ENCODE measurements at regions not wholly inside any gene's neighbourhood (a gene's known extent, or its start where the extent isn't known, plus 50 kb on each side); places are given as distances from the start of the nearest gene placed in this dataset.

- no peak for ATAC-seq
- no TSS peak for BruUV-seq (replicated peaks)
Observed at GRCh38 chr6:85111481-85112011, 338.3 kb upstream of the NT5E start.

GRCh38 chr6:85110943-85111342 is 338.9 kb upstream of the NT5E start:
- ChIA-PET POLR2A (no interaction called here), CTCF (no interaction called here)
- intact Hi-C loops (cut with micrococcal nuclease; ENCODE audit: unreplicated experiment), result no loop called here
- Histone ChIP-seq H3K9me3 (ENCODE audit: control insufficient read depth, insufficient read depth, low read depth, low read length) (no peaks in the 10 kb centered on the region), H3K4me3 (ENCODE audit: low read depth in 2 of 2, low read length in 2 of 2) (no peak overlapping the region), H3K4me1 (ENCODE audit: control insufficient read depth, insufficient read depth, low read length) (no peaks in the 10 kb centered on the region), H3K36me3 (ENCODE audit: control insufficient read depth, insufficient read depth, low read length) (no peaks in the 10 kb centered on the region), H3K27ac (ENCODE audit: low read length) (no peak overlapping the region), H3K27me3 (ENCODE audit: control insufficient read depth, insufficient read depth, low read length) (no peaks in the 10 kb centered on the region)
- no TSS peak for BruUV-seq (replicated peaks)
- TF ChIP-seq REST (IDR thresholded peaks at IDR 0.05; ENCODE audit: insufficient read depth in 1 of 2, low read depth in 2 of 2, low read length in 1 of 2), result no peak
- TF ChIP-seq CTCF (IDR thresholded peaks at IDR 0.05), result no peak
- TF ChIP-seq SIN3A (IDR thresholded peaks at IDR 0.05; ENCODE audit: borderline replicate concordance, insufficient read depth, low read depth, low read length), result no peak
- in situ Hi-C loops (cut with HindIII; ENCODE audit: low pct_unique_long_range_greater_than_20kb, low sequenced_read_pairs), result no loop called here
- DNase-seq (ENCODE audit: low read depth, low spot score) (no peak), ATAC-seq (no peak)

More at GRCh38 chr6:85111481-85112011, 338.3 kb upstream of the NT5E start:
- CTCF ChIA-PET, result no interaction called here
- no peak for DNase-seq (ENCODE audit: low read depth, low spot score)
- intact Hi-C loops (cut with micrococcal nuclease; ENCODE audit: unreplicated experiment), result no loop called here
- no peaks in the 10 kb centered on the region for H3K36me3 ChIP-seq (ENCODE audit: control insufficient read depth, insufficient read depth, low read length)
- H3K27ac ChIP-seq (ENCODE audit: low read length), result no peak overlapping the region
- H3K27me3 ChIP-seq (ENCODE audit: control insufficient read depth, insufficient read depth, low read length), result no peaks in the 10 kb centered on the region
- no peaks in the 10 kb centered on the region for H3K9me3 ChIP-seq (ENCODE audit: control insufficient read depth, insufficient read depth, low read depth, low read length)
- in situ Hi-C loops (cut with HindIII; ENCODE audit: low pct_unique_long_range_greater_than_20kb, low sequenced_read_pairs), result no loop called here
- H3K4me1 ChIP-seq (ENCODE audit: control insufficient read depth, insufficient read depth, low read length), result no peaks in the 10 kb centered on the region
- no peak overlapping the region for H3K4me3 ChIP-seq (ENCODE audit: low read depth in 2 of 2, low read length in 2 of 2)
- POLR2A ChIA-PET, result no interaction called here
- no peak for TF ChIP-seq TCF7L2 (IDR thresholded peaks at IDR 0.05; ENCODE audit: low read depth, low read length)
- no peak for TF ChIP-seq POLR2AphosphoS5 (IDR thresholded peaks at IDR 0.05; ENCODE audit: low read depth, low read length)

GRCh38 chr6:85107701-85108100 is 342.2 kb upstream of the NT5E start:
- Histone ChIP-seq H3K36me3 (ENCODE audit: control insufficient read depth, insufficient read depth, low read length) (no peaks in the 10 kb centered on the region), H3K27ac (ENCODE audit: low read length) (no peak overlapping the region), H3K4me1 (ENCODE audit: control insufficient read depth, insufficient read depth, low read length) (no peaks in the 10 kb centered on the region), H3K27me3 (ENCODE audit: control insufficient read depth, insufficient read depth, low read length) (no peaks in the 10 kb centered on the region), H3K9me3 (ENCODE audit: control insufficient read depth, insufficient read depth, low read depth, low read length) (no peaks in the 10 kb centered on the region), H3K4me3 (ENCODE audit: low read depth in 2 of 2, low read length in 2 of 2) (no peak overlapping the region)
- intact Hi-C loops (cut with micrococcal nuclease; ENCODE audit: unreplicated experiment) (no loop called here), in situ Hi-C loops (cut with HindIII; ENCODE audit: low pct_unique_long_range_greater_than_20kb, low sequenced_read_pairs) (no loop called here)
- no TSS peak for BruUV-seq (replicated peaks)
- ChIA-PET CTCF (no interaction called here), POLR2A (no interaction called here)
- no peak for TF ChIP-seq POLR2AphosphoS5 (IDR thresholded peaks at IDR 0.05; ENCODE audit: low read depth, low read length)
- no peak for DNase-seq (ENCODE audit: low read depth, low spot score)
- ATAC-seq, result no peak
